ENCODE measurements at regions not wholly inside any gene's neighbourhood (a gene's known extent, or its start where the extent isn't known, plus 50 kb on each side); places are given as distances from the start of the nearest gene placed in this dataset.

GRCh38 chr12:105503619-105504018 is 173.1 kb downstream of the C12orf75 start:
- H3K36me3 ChIP-seq: no peaks in the 10 kb centered on the region
- no peak overlapping the region for H3K4me3 ChIP-seq
- H3K27me3 ChIP-seq: peaks cover 9% of the 10 kb centered on the region
- no peaks in the 10 kb centered on the region for H3K9me3 ChIP-seq
- TF ChIP-seq POLR2AphosphoS5 (IDR thresholded peaks at IDR 0.05) (no peak), POLR2A (IDR thresholded peaks at IDR 0.05) (no peak), EP300 (IDR thresholded peaks at IDR 0.05) (no peak)
- TF ChIP-seq, protein P1, sequence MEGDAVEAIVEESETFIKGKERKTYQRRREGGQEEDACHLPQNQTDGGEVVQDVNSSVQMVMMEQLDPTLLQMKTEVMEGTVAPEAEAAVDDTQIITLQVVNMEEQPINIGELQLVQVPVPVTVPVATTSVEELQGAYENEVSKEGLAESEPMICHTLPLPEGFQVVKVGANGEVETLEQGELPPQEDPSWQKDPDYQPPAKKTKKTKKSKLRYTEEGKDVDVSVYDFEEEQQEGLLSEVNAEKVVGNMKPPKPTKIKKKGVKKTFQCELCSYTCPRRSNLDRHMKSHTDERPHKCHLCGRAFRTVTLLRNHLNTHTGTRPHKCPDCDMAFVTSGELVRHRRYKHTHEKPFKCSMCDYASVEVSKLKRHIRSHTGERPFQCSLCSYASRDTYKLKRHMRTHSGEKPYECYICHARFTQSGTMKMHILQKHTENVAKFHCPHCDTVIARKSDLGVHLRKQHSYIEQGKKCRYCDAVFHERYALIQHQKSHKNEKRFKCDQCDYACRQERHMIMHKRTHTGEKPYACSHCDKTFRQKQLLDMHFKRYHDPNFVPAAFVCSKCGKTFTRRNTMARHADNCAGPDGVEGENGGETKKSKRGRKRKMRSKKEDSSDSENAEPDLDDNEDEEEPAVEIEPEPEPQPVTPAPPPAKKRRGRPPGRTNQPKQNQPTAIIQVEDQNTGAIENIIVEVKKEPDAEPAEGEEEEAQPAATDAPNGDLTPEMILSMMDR (IDR thresholded peaks at IDR 0.05): no peak
- ATAC-seq: no peak
- 50% methylated on average over 1 of the region's 1 CpG; no CpG with 5 or more reads in 1 of the 2 donors for WGBS, 2 donors (ENCODE audit: low coverage in 1 of 2)
- H3K27ac ChIP-seq: no peak overlapping the region
- H3K4me1 ChIP-seq: no peaks in the 10 kb centered on the region

DNA sequence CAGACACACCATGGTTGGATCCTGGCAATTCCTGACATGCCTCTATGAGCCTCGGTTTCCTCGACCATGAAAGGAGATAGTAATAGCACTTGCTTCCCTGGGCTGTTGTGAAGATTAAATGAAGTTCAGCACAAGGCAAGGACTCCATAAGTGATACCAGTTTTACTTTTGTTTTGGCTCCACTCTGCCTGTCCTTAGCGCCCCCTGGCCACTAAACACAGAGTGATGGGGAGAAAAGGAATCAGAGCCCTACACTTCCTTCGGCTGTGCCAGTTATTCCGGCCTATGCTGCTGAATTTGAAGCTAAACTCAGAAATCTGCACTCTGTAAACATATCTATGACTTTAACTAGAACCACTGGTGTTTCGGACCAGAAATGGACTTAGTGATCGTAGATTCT is 173.8 kb downstream of the C12orf75 start:
- H3K9me3 ChIP-seq: no peaks in the 10 kb centered on the region
- peaks cover 9% of the 10 kb centered on the region for H3K27me3 ChIP-seq
- TF ChIP-seq, protein P1 (IDR thresholded peaks at IDR 0.05): no peak
- no peak for TF ChIP-seq EP300 (IDR thresholded peaks at IDR 0.05)
- no peak for TF ChIP-seq POLR2AphosphoS5 (IDR thresholded peaks at IDR 0.05)
- TF ChIP-seq POLR2A (IDR thresholded peaks at IDR 0.05): no peak
- no peak for ATAC-seq
- H3K4me3 ChIP-seq: no peak overlapping the region
- WGBS, 2 donors (ENCODE audit: low coverage in 1 of 2): 92% methylated on average over 5 of the region's 7 CpGs; no CpG with 5 or more reads in 1 of the 2 donors
- no peak overlapping the region for H3K27ac ChIP-seq
- no peaks in the 10 kb centered on the region for H3K36me3 ChIP-seq
- no peaks in the 10 kb centered on the region for H3K4me1 ChIP-seq

DNA sequence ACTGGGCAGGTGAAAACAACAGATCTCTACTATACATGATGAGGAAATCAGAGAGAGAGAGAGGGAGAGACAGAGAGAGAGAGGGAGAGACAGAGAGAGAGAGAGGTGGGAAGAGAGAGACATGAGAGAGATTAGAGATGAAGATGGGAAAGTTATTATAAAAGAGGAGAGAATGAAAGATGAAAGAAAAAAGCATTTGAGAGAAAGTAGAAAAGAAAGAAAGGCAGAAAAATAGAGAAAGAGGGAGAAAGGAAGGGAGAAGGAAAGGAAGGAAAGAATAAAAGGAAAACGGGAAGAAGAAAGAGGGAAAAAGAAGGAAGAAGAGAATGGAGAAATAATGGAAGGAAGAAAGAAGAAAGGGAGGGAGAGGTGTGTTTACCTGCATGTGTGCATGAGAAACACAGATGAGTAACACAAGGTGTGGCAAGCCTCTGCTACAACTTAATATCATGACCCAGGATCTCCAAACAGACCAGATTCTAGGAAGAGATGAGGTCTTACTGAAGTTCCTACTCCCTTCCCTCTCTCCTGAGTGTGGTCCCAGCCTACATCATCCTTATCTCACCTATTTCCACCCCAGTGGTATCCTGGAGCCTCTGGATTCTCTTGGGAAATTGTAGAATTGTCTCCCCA is 176.3 kb downstream of the C12orf75 start:
- H3K4me3 ChIP-seq: no peak overlapping the region
- no peak for TF ChIP-seq EP300 (IDR thresholded peaks at IDR 0.05)
- TF ChIP-seq, protein P1 (IDR thresholded peaks at IDR 0.05): no peak
- TF ChIP-seq POLR2A (IDR thresholded peaks at IDR 0.05): no peak
- TF ChIP-seq POLR2AphosphoS5 (IDR thresholded peaks at IDR 0.05): no peak
- H3K27me3 ChIP-seq: peaks cover 9% of the 10 kb centered on the region
- H3K36me3 ChIP-seq: no peaks in the 10 kb centered on the region
- H3K9me3 ChIP-seq: no peaks in the 10 kb centered on the region
- ATAC-seq: no peak
- H3K27ac ChIP-seq: no peak overlapping the region
- no peaks in the 10 kb centered on the region for H3K4me1 ChIP-seq
- 100% methylated on average over 1 of the region's 1 CpG; no CpG with 5 or more reads in 1 of the 2 donors for WGBS, 2 donors (ENCODE audit: low coverage in 1 of 2)

DNA sequence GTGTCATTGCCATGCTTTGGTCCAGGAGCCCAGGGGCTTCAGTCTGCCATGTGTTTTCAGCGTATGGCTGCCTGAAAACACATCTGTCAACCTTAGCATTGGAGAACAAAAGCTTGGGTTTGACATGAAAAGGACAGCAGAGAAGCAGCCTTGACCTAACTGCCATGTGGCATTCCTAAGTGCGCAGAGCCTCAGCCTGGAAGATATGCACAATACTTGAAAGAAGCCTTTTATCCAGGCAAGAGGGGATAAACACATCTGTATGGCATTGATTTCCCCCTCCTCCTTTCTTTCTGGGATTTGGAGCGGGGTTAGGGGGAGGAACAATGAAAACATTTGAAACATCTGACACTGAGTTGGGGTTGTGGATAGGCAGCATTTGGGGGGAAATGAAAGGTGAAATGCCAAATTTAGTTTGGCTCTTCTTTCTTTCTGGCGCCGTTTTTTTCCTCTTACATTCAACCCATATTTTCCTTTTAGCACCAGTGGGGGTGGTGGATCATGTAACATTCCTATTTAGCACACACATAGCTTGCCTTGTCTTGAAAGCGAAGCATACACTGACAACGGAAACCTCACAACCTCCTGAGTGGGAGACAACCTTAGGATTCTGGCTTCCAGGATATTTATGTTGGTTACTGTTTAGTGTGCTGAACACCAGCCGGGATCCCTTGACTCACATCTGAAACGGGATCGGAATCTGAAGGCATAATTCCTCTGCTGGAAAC is 177.0 kb downstream of the C12orf75 start:
- H3K4me1 ChIP-seq: no peaks in the 10 kb centered on the region
- no peak overlapping the region for H3K4me3 ChIP-seq
- H3K27me3 ChIP-seq: peaks cover 9% of the 10 kb centered on the region
- ATAC-seq: no peak
- no peaks in the 10 kb centered on the region for H3K36me3 ChIP-seq
- TF ChIP-seq POLR2AphosphoS5 (IDR thresholded peaks at IDR 0.05): no peak
- TF ChIP-seq EP300 (IDR thresholded peaks at IDR 0.05): no peak
- TF ChIP-seq POLR2A (IDR thresholded peaks at IDR 0.05): no peak
- TF ChIP-seq, protein P1 (IDR thresholded peaks at IDR 0.05): no peak
- no peak overlapping the region for H3K27ac ChIP-seq
- WGBS, 2 donors (ENCODE audit: low coverage in 1 of 2): 67 to 81% methylated on average over 9 of the region's 10 CpGs
- H3K9me3 ChIP-seq: no peaks in the 10 kb centered on the region

- TF ChIP-seq POLR2AphosphoS5 (IDR thresholded peaks at IDR 0.05): no peak
- no peak for TF ChIP-seq EP300 (IDR thresholded peaks at IDR 0.05)
- no peak for TF ChIP-seq POLR2A (IDR thresholded peaks at IDR 0.05)
- TF ChIP-seq, protein P1 (IDR thresholded peaks at IDR 0.05): no peak
- H3K27me3 ChIP-seq: peaks cover 9% of the 10 kb centered on the region
- H3K4me3 ChIP-seq: no peak overlapping the region
- no peak for ATAC-seq
- H3K36me3 ChIP-seq: no peaks in the 10 kb centered on the region
- no peaks in the 10 kb centered on the region for H3K9me3 ChIP-seq
- no peak overlapping the region for H3K27ac ChIP-seq
- 72 to 87% methylated on average over 2 to 3 of the region's 3 CpGs for WGBS, 2 donors (ENCODE audit: low coverage in 1 of 2)
- H3K4me1 ChIP-seq: no peaks in the 10 kb centered on the region
Observed at GRCh38 chr12:105508096-105508495, 177.6 kb downstream of the C12orf75 start.
